Ovary (tissue), 7 donors: ENCODE measurements at regions not wholly inside any gene's neighbourhood (a gene's known extent, or its start where the extent isn't known, plus 50 kb on each side); places are given as distances from the start of the nearest gene placed in this dataset.

ENCODE experiments used
- DNase-seq, 5 donors: peaks; one replicate each; pipeline ENCODE4 v3.0.0-alpha.2; 2019 to 2020
- H3K27ac ChIP-seq, 2 donors: fragments of 200-600 bp; one replicate each; pipeline versions ENCODE4 v1.5.1 to v1.8.0; 2019 to 2022
- H3K27me3 ChIP-seq: fragments of 200-600 bp; one replicate; pipeline ENCODE4 v1.8.0; 2022
- H3K36me3 ChIP-seq: fragments of 200-600 bp; sonication (generic); one replicate; pipeline ENCODE4 v1.5.1; 2019
- H3K4me1 ChIP-seq: one replicate; pipeline ENCODE4 v1.8.1; 2013; ENCODE audit warnings: mild to moderate bottlenecking, moderate library complexity; ENCODE audit not compliant: insufficient read depth
- H3K4me3 ChIP-seq: fragments of 200-600 bp; sonication (generic); one replicate; pipeline ENCODE4 v1.5.1; 2017
- H3K9me3 ChIP-seq, 2 donors: fragments of 200-600 bp in 1 of 2; sonication (generic) in 1 of 2; one replicate each; pipeline versions ENCODE4 v1.5.1 to v1.8.1; 2013 to 2019; ENCODE audit warnings: mild to moderate bottlenecking in 1 of 2, moderate library complexity in 1 of 2
- EP300 ChIP-seq: sonication (generic); formaldehyde crosslinking; IDR thresholded peaks from one replicate; pipeline ENCODE4 v1.6.1; 2017; ENCODE audit warnings: antibody characterized with exemption
- POLR2A ChIP-seq: fragments of 450-650 bp; IDR thresholded peaks from one replicate; pipeline ENCODE4 v1.6.1; 2017; ENCODE audit warnings: antibody characterized with exemption, mild to moderate bottlenecking, moderate library complexity
- WGBS, 3 donors: extraction: QIAGEN DNeasy Blood & Tissue Kit in 1 of 3; methylation state at CpG; one replicate each; pipeline versions ENCODE4 v1.1.5 to v1.1.7; 2013 to 2017; 5-methylcytosine and 5-hydroxymethylcytosine counted together
- intact Hi-C, 4 donors: fragments of 100-400 bp; cut with DNase I; formaldehyde crosslinking; loops; one replicate each; pipeline versions ENCODE4 v1.11.0 to v1.15.1; 2022 to 2023
- TF ChIP-seq, protein P1 (sequence below), 3 donors: fragments of 450-650 bp in 2 of 3; fragments of 200-600 bp in 1 of 3; IDR thresholded peaks; one replicate each; pipeline versions ENCODE4 v1.5.1 to v1.8.0; 2016 to 2022; ENCODE audit warnings: antibody characterized with exemption in 3 of 3, mild to moderate bottlenecking in 1 of 3
- donor health status: DM: no; HTN: no; CAD: no; lungs with moderate emphysema.
- donor health status: DM: no; HTN: no; CAD: no.
- donor health status: Bipolar disorder and iron deficiency.
- donor health status: DM: no; HTN: no; CAD: no.
- donor health status: DM: yes; HTN: yes; CAD: no.

GRCh38 chr4:130099105-130099504 is 1003.2 kb downstream of the C4orf33 start:
- no peak overlapping the region for H3K4me3 ChIP-seq
- H3K4me1 ChIP-seq, result no peaks in the 10 kb centered on the region
- WGBS, 3 donors, result 18 to 32% (median 18%) methylated on average over 1 of the region's 1 CpG
- H3K36me3 ChIP-seq, result no peaks in the 10 kb centered on the region
- no peaks in the 10 kb centered on the region for H3K27me3 ChIP-seq
- H3K9me3 ChIP-seq, result no peaks in the 10 kb centered on the region
- H3K27ac ChIP-seq, result no peak overlapping the region
- TF ChIP-seq, protein P1, sequence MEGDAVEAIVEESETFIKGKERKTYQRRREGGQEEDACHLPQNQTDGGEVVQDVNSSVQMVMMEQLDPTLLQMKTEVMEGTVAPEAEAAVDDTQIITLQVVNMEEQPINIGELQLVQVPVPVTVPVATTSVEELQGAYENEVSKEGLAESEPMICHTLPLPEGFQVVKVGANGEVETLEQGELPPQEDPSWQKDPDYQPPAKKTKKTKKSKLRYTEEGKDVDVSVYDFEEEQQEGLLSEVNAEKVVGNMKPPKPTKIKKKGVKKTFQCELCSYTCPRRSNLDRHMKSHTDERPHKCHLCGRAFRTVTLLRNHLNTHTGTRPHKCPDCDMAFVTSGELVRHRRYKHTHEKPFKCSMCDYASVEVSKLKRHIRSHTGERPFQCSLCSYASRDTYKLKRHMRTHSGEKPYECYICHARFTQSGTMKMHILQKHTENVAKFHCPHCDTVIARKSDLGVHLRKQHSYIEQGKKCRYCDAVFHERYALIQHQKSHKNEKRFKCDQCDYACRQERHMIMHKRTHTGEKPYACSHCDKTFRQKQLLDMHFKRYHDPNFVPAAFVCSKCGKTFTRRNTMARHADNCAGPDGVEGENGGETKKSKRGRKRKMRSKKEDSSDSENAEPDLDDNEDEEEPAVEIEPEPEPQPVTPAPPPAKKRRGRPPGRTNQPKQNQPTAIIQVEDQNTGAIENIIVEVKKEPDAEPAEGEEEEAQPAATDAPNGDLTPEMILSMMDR (IDR thresholded peaks at IDR 0.05), result no peak
- TF ChIP-seq EP300 (no peak), POLR2A (no peak)
- no peak for DNase-seq
- intact Hi-C loops, result no loop called here

DNA sequence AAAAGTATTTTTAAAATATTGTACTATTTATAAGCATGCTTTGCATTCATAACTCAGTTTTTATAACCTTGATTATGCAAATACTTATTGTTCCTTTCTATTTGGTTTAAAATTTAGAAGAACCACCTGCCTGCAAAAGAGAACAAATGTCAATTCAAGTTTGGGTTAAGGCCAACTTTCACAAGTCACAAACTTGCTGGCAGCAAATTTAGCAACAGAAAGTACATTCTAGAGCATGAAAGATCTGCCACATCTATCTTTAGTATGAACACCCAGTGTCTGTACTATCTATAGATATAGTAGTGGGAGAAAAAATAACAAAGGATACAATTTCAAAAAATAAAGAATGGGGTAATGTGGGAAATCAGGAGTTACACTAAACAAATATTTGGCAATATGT is 1014.2 kb downstream of the C4orf33 start:
- TF ChIP-seq EP300 (no peak), POLR2A (no peak)
- TF ChIP-seq, protein P1 (IDR thresholded peaks at IDR 0.05), result no peak
- H3K9me3 ChIP-seq, result no peaks in the 10 kb centered on the region
- intact Hi-C loops, result no loop called here
- H3K36me3 ChIP-seq, result no peaks in the 10 kb centered on the region
- no peak overlapping the region for H3K4me3 ChIP-seq
- no peak overlapping the region for H3K27ac ChIP-seq
- H3K27me3 ChIP-seq, result no peaks in the 10 kb centered on the region
- DNase-seq, result no peak
- H3K4me1 ChIP-seq, result no peaks in the 10 kb centered on the region

DNA sequence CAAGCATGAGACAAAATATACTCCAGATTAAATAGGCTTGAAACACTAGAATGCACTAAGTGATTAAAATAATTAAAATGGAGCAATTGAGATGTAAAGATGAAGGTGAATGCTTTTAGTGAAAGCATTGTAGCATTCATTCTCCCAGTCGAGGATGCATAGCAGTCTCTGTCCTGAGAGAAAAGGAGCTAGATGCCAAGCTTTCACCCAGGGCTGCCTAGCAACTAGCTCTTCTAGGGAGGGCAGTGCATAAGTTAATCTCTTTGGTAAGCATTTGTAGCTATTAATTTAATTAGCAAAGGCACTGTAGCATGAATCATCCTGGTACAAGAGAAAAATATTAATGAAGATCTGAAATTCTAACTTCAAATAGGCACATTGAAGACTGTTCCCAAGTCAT is 1014.8 kb downstream of the C4orf33 start:
- Histone ChIP-seq H3K27ac (no peak overlapping the region), H3K36me3 (no peaks in the 10 kb centered on the region), H3K9me3 (no peaks in the 10 kb centered on the region), H3K27me3 (no peaks in the 10 kb centered on the region), H3K4me1 (no peaks in the 10 kb centered on the region), H3K4me3 (no peak overlapping the region)
- TF ChIP-seq EP300, result no peak
- TF ChIP-seq, protein P1 (IDR thresholded peaks at IDR 0.05), result no peak
- no peak for TF ChIP-seq POLR2A
- DNase-seq, result no peak
- WGBS, 3 donors, result 36 to 45% (median 41%) methylated on average over 1 of the region's 1 CpG
- intact Hi-C loops, result no loop called here

- Histone ChIP-seq H3K9me3 (no peaks in the 10 kb centered on the region), H3K4me1 (no peaks in the 10 kb centered on the region), H3K27me3 (no peaks in the 10 kb centered on the region), H3K4me3 (no peak overlapping the region), H3K36me3 (no peaks in the 10 kb centered on the region), H3K27ac (no peak overlapping the region)
- DNase-seq, result no peak
- intact Hi-C loops, result no loop called here
- 57 to 64% (median 60%) methylated on average over 4 of the region's 4 CpGs for WGBS, 3 donors
- TF ChIP-seq, protein P1 (IDR thresholded peaks at IDR 0.05), result no peak
- TF ChIP-seq EP300, result no peak
- TF ChIP-seq POLR2A, result no peak
Measured at GRCh38 chr4:130124066-130124465, 1028.1 kb downstream of the C4orf33 start.

- Histone ChIP-seq H3K4me1 (no peaks in the 10 kb centered on the region), H3K9me3 (no peaks in the 10 kb centered on the region), H3K36me3 (no peaks in the 10 kb centered on the region), H3K4me3 (no peak overlapping the region), H3K27ac (no peak overlapping the region), H3K27me3 (no peaks in the 10 kb centered on the region)
- WGBS, 3 donors, result 47 to 61% (median 53%) methylated on average over 5 of the region's 5 CpGs
- intact Hi-C loops, result no loop called here
- TF ChIP-seq POLR2A, result no peak
- TF ChIP-seq EP300, result no peak
- TF ChIP-seq, protein P1 (IDR thresholded peaks at IDR 0.05), result no peak
- no peak for DNase-seq
Measured at GRCh38 chr4:130125467-130125866, 1029.5 kb downstream of the C4orf33 start.
